ENCODE measurements at regions not wholly inside any gene's neighbourhood (a gene's known extent, or its start where the extent isn't known, plus 50 kb on each side); places are given as distances from the start of the nearest gene placed in this dataset.

GRCh38 chr1:203944651-203945404, 83.4 kb downstream of the SNRPE start:
- H3K27me3 ChIP-seq (ENCODE audit: insufficient read depth, low read depth) = no peaks in the 10 kb centered on the region
- no peak for DNase-seq
- TF ChIP-seq EZH2 (IDR thresholded peaks at IDR 0.05; ENCODE audit: low read depth) = no peak
- no peak overlapping the region for H3K4me2 ChIP-seq
- POLR2A ChIA-PET (ENCODE audit: unreplicated experiment) = interaction anchor here (0.6 kb wide), 1 partner anchor 17 kb away, joined by 3 read pairs; no protein-coding TSS in a partner anchor
- BruUV-seq (replicated peaks) = no TSS peak
- no peaks in the 10 kb centered on the region for H3K9me3 ChIP-seq (ENCODE audit: insufficient read depth, low read depth)
- H3K27ac ChIP-seq = no peak overlapping the region
- intact Hi-C loops (cut with micrococcal nuclease; ENCODE audit: unreplicated experiment) = no loop called here
- H2AFZ ChIP-seq = no peak overlapping the region
- H4K20me1 ChIP-seq (ENCODE audit: insufficient read depth) = no peaks in the 10 kb centered on the region
- H3K36me3 ChIP-seq (ENCODE audit: low read depth) = no peaks in the 10 kb centered on the region
- H3K4me3 ChIP-seq = no peak overlapping the region
- H3K9me2 ChIP-seq (ENCODE audit: insufficient read depth) = no peaks in the 10 kb centered on the region
- no peaks in the 10 kb centered on the region for H3K4me1 ChIP-seq (replicated peaks; ENCODE audit: insufficient read depth)
- CTCF ChIA-PET = no interaction called here
- H3F3A ChIP-seq (ENCODE audit: insufficient read depth, low read depth) = no peaks in the 10 kb centered on the region
- H3K79me2 ChIP-seq (ENCODE audit: low read depth) = no peaks in the 10 kb centered on the region

DNA sequence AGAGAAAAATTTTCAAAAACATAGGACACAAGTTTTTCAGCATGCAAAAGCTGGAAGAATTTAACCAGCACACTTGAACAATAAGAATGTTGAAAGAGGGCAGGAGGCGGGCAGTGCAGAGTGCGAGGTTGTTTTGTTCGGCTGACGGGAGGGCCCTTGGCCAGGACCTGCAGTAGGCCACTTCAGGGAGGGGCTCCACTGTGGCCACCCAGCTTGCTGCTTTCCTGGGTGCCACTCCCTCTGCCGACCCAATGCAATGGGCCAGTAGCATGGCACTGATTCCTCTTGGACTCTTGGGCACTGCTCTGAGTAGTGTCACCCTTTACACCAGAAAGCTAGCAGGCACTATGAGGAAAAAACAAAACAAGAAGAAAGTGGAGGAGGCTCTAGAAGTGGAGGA, 92.9 kb downstream of the SNRPE start:
- no peak for DNase-seq
- H3K27ac ChIP-seq = no peak overlapping the region
- TF ChIP-seq EZH2 (IDR thresholded peaks at IDR 0.05; ENCODE audit: low read depth) = no peak
- TF ChIP-seq, protein P1, sequence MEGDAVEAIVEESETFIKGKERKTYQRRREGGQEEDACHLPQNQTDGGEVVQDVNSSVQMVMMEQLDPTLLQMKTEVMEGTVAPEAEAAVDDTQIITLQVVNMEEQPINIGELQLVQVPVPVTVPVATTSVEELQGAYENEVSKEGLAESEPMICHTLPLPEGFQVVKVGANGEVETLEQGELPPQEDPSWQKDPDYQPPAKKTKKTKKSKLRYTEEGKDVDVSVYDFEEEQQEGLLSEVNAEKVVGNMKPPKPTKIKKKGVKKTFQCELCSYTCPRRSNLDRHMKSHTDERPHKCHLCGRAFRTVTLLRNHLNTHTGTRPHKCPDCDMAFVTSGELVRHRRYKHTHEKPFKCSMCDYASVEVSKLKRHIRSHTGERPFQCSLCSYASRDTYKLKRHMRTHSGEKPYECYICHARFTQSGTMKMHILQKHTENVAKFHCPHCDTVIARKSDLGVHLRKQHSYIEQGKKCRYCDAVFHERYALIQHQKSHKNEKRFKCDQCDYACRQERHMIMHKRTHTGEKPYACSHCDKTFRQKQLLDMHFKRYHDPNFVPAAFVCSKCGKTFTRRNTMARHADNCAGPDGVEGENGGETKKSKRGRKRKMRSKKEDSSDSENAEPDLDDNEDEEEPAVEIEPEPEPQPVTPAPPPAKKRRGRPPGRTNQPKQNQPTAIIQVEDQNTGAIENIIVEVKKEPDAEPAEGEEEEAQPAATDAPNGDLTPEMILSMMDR (conservative IDR thresholded peaks at IDR 0.05) = no peak
- H3K4me1 ChIP-seq (replicated peaks; ENCODE audit: insufficient read depth) = no peaks in the 10 kb centered on the region
- POLR2A ChIA-PET (ENCODE audit: unreplicated experiment) = no interaction called here
- H3K9me2 ChIP-seq (ENCODE audit: insufficient read depth) = no peaks in the 10 kb centered on the region
- BruUV-seq (replicated peaks) = no TSS peak
- no peaks in the 10 kb centered on the region for H3K27me3 ChIP-seq (ENCODE audit: insufficient read depth, low read depth)
- intact Hi-C loops (cut with micrococcal nuclease; ENCODE audit: unreplicated experiment) = no loop called here
- H2AFZ ChIP-seq = no peak overlapping the region
- no peak overlapping the region for H3K4me3 ChIP-seq
- H3F3A ChIP-seq (ENCODE audit: insufficient read depth, low read depth) = peaks cover 7% of the 10 kb centered on the region; the same call in 1 of the 2 replicates
- no peaks in the 10 kb centered on the region for H3K36me3 ChIP-seq (ENCODE audit: low read depth)
- H3K4me2 ChIP-seq = no peak overlapping the region
- H3K9me3 ChIP-seq (ENCODE audit: insufficient read depth, low read depth) = peaks cover 36% of the 10 kb centered on the region
- no peaks in the 10 kb centered on the region for H4K20me1 ChIP-seq (ENCODE audit: insufficient read depth)
- CTCF ChIA-PET = no interaction called here
- no peaks in the 10 kb centered on the region for H3K79me2 ChIP-seq (ENCODE audit: low read depth)

DNA sequence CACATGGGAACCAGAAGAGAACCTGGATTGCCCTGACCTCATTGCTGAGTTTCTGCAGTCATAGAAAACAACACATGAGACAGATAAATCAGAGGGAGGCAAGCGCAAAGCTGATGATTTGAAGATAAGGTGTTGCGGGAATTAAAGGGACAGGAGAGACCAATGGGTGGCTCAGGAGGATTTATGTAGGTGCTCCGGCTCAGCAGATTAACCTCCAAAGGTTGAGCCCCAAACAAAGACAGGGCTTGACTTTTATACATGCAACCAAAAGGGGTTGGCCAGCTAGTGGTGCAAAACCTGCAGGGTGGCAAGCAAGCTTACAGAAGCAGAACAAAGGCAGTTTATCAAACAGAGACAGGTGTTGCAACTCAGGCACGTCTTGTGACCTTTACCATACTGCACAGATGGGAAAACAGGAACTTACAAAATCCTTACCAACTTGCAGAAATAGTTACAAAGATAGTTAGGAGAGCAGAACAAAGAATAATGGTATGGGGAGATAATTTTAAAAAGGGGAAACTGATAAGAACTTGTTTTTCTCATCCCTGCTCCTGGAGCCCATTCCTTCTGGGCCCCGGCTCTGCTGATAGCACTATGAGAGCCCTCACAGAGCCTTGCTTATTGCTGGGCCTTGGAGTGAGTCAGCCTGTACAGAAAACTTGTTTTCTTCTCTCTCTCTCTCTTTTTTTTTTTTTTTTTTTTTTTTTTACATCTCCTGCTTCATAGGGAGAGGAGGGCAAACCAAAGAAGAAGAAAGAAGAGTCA, 93.6 kb downstream of the SNRPE start:
- Histone ChIP-seq H3K36me3 (ENCODE audit: low read depth) (no peaks in the 10 kb centered on the region), H3K4me3 (no peak overlapping the region), H3K9me3 (ENCODE audit: insufficient read depth, low read depth) (peaks cover 36% of the 10 kb centered on the region), H3K4me1 (replicated peaks; ENCODE audit: insufficient read depth) (no peaks in the 10 kb centered on the region), H4K20me1 (ENCODE audit: insufficient read depth) (no peaks in the 10 kb centered on the region), H3K27me3 (ENCODE audit: insufficient read depth, low read depth) (no peaks in the 10 kb centered on the region), H3K4me2 (no peak overlapping the region), H3K27ac (no peak overlapping the region), H3F3A (ENCODE audit: insufficient read depth, low read depth) (peaks cover 7% of the 10 kb centered on the region; the same call in 1 of the 2 replicates), H3K79me2 (ENCODE audit: low read depth) (no peaks in the 10 kb centered on the region), H2AFZ (no peak overlapping the region), H3K9me2 (ENCODE audit: insufficient read depth) (no peaks in the 10 kb centered on the region)
- ChIA-PET POLR2A (ENCODE audit: unreplicated experiment) (no interaction called here), CTCF (no interaction called here)
- DNase-seq = no peak
- no peak for TF ChIP-seq EZH2 (IDR thresholded peaks at IDR 0.05; ENCODE audit: low read depth)
- TF ChIP-seq, protein P1 (conservative IDR thresholded peaks at IDR 0.05) = no peak
- intact Hi-C loops (cut with micrococcal nuclease; ENCODE audit: unreplicated experiment) = no loop called here
- BruUV-seq (replicated peaks) = no TSS peak
